A673 (cell line): ENCODE measurements at regions not wholly inside any gene's neighbourhood (a gene's known extent, or its start where the extent isn't known, plus 50 kb on each side); places are given as distances from the start of the nearest gene placed in this dataset.

Experiments
- BruUV-seq: library from RNA; stranded (reverse); fragments of 400-500 nt; replicated peaks from 2 replicates; lab custom pipeline; 2021; lab: Mats Ljungman, UMichigan
- CTCF ChIA-PET: fragments of 300-600 bp; sonication (Branson Sonifier 250); formaldehyde crosslinking; loops from one replicate; lab custom pipeline; 2022; ENCODE audit warnings: antibody characterized with exemption; lab: Charles Lee
- POLR2A ChIA-PET: fragments of 300-600 bp; sonication (Branson Sonifier 250); formaldehyde crosslinking; loops from one replicate; lab custom pipeline; 2022; ENCODE audit warnings: antibody characterized with exemption; ENCODE audit not compliant: low non-redundant PET; lab: Charles Lee
- DNase-seq: peaks from one replicate; pipeline ENCODE4 v3.0.0-alpha.2; 2015; ENCODE audit warnings: low spot score
- H3K27ac ChIP-seq: fragments of 200-600 bp; sonication (generic); 2 replicates; pipeline ENCODE4 v1.5.1; 2016; ENCODE audit warnings: mixed run types, low read depth, mild to moderate bottlenecking, mixed read lengths, antibody characterized with exemption, low read length; ENCODE audit not compliant: poor library complexity, severe bottlenecking
- H3K27me3 ChIP-seq: fragments of 200-600 bp; sonication (generic); replicated peaks from 2 replicates; pipeline ENCODE4 v1.6.1; 2017; ENCODE audit warnings: mixed run types, low read depth, mild to moderate bottlenecking, mixed read lengths, antibody characterized with exemption, low read length; ENCODE audit not compliant: insufficient read depth, poor library complexity
- H3K36me3 ChIP-seq: fragments of 200-600 bp; sonication (generic); 2 replicates; pipeline ENCODE4 v1.6.1; 2016; ENCODE audit warnings: mixed run types, mild to moderate bottlenecking, mixed read lengths, antibody characterized with exemption, low read length; ENCODE audit not compliant: insufficient read depth, poor library complexity, severe bottlenecking
- H3K4me1 ChIP-seq: fragments of 200-600 bp; sonication (generic); 2 replicates; pipeline ENCODE4 v1.6.1; 2017; ENCODE audit warnings: mixed run types, mild to moderate bottlenecking, mixed read lengths, antibody characterized with exemption, low read length; ENCODE audit not compliant: insufficient read depth, poor library complexity, severe bottlenecking
- H3K4me3 ChIP-seq: fragments of 200-600 bp; sonication (generic); 2 replicates; pipeline ENCODE4 v1.5.1; 2016; ENCODE audit warnings: low read depth, mixed run types, mild to moderate bottlenecking, mixed read lengths, low read length; ENCODE audit not compliant: poor library complexity, severe bottlenecking
- H3K9me3 ChIP-seq: fragments of 200-600 bp; sonication (generic); 2 replicates; pipeline ENCODE4 v1.6.1; 2016; ENCODE audit warnings: mixed run types, low read depth, mild to moderate bottlenecking, mixed read lengths, antibody characterized with exemption, low read length; ENCODE audit not compliant: poor library complexity, severe bottlenecking
- CTCF ChIP-seq: fragments of 300-800, 200-600 bp; sonication (generic); conservative IDR thresholded peaks from 2 replicates; pipeline ENCODE4 v1.5.1; 2017; ENCODE audit warnings: low read depth, mild to moderate bottlenecking, antibody characterized with exemption, low read length, moderate library complexity, mixed read lengths
- EZH2 ChIP-seq: fragments of 200-600 bp; sonication (generic); IDR thresholded peaks from 2 replicates; pipeline ENCODE4 v1.6.1; 2017; ENCODE audit warnings: borderline replicate concordance, low read depth, mild to moderate bottlenecking, mixed read lengths, antibody characterized with exemption, low read length; ENCODE audit not compliant: poor library complexity, severe bottlenecking
- intact Hi-C: fragments of 100-400 bp; cut with micrococcal nuclease; formaldehyde crosslinking; loops from one replicate; pipeline ENCODE4 v1.10.0; 2022; ENCODE audit not compliant: unreplicated experiment

- BruUV-seq: no TSS peak
- Histone ChIP-seq H3K27ac (no peak overlapping the region), H3K4me1 (no peaks in the 10 kb centered on the region), H3K36me3 (no peaks in the 10 kb centered on the region), H3K4me3 (no peak overlapping the region), H3K9me3 (no peaks in the 10 kb centered on the region), H3K27me3 (no peaks in the 10 kb centered on the region)
- intact Hi-C loops: no loop called here
- no peak for TF ChIP-seq EZH2
- no peak for TF ChIP-seq CTCF
- ChIA-PET CTCF (no interaction called here), POLR2A (no interaction called here)
- DNase-seq: no peak
These were observed 605.6 kb upstream of the TEX47 start for GRCh38 chr7:89401099-89401498.

DNA sequence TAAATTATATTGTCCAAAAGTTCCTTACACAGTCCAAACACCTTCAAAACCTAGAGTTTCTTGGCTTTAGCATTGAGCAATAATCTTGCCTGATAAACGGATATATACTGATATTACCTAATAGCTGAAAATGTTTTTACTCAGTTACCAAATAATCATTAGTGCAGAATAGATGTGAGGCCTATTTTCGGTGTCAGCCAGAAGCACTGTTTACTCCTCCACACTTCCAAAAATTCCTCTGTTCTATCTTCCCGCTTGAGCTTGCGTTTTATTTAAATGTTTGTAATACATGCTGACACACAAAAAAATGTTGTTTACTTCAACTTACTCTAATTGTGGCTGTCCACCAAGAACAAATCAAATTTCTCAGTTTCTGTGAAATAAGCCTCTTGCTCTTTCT is 606.2 kb upstream of the TEX47 start:
- no peaks in the 10 kb centered on the region for H3K9me3 ChIP-seq
- no TSS peak for BruUV-seq
- no peak overlapping the region for H3K27ac ChIP-seq
- H3K4me1 ChIP-seq: no peaks in the 10 kb centered on the region
- intact Hi-C loops: no loop called here
- no peaks in the 10 kb centered on the region for H3K36me3 ChIP-seq
- H3K27me3 ChIP-seq: no peaks in the 10 kb centered on the region
- CTCF ChIA-PET: no interaction called here
- POLR2A ChIA-PET: no interaction called here
- no peak overlapping the region for H3K4me3 ChIP-seq
- no peak for TF ChIP-seq EZH2
- TF ChIP-seq CTCF: no peak
- no peak for DNase-seq

GRCh38 chr7:89451911-89452310 is 656.4 kb upstream of the TEX47 start:
- Histone ChIP-seq H3K4me1 (no peaks in the 10 kb centered on the region), H3K27me3 (no peaks in the 10 kb centered on the region), H3K36me3 (no peaks in the 10 kb centered on the region), H3K27ac (no peak overlapping the region), H3K4me3 (no peak overlapping the region), H3K9me3 (no peaks in the 10 kb centered on the region)
- BruUV-seq: no TSS peak
- intact Hi-C loops: no loop called here
- DNase-seq: no peak
- CTCF ChIA-PET: no interaction called here
- no peak for TF ChIP-seq EZH2
- TF ChIP-seq CTCF: no peak
- POLR2A ChIA-PET: no interaction called here
